C1 segment of cervical spinal cord (tissue), 14 donors: ENCODE measurements at regions not wholly inside any gene's neighbourhood (a gene's known extent, or its start where the extent isn't known, plus 50 kb on each side); places are given as distances from the start of the nearest gene placed in this dataset.

Source experiments
- DNase-seq, 14 donors: peaks; one replicate each; lab custom pipeline; 2025; lab: John Stamatoyannopoulos, UW

DNA sequence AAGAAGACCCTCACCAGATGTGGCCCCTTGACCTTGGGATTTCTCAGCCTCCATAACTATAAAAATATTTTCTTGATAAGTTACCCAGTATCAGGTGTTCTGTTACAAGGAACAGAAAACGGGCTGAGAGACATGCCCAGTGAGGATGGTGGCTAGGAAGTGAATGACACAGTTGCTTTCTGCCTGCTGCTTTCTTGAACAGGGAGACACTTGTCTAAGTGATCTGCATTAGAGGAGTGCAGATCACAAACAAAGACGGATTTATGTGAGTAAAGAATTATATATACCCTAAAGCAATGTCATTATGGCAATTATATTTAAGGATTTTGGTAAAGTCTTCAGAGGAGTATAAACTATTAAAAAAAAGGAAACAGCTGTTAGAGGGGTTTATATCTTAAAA lies 169.2 kb upstream of the AHR start:
- DNase-seq, result no peak

DNA sequence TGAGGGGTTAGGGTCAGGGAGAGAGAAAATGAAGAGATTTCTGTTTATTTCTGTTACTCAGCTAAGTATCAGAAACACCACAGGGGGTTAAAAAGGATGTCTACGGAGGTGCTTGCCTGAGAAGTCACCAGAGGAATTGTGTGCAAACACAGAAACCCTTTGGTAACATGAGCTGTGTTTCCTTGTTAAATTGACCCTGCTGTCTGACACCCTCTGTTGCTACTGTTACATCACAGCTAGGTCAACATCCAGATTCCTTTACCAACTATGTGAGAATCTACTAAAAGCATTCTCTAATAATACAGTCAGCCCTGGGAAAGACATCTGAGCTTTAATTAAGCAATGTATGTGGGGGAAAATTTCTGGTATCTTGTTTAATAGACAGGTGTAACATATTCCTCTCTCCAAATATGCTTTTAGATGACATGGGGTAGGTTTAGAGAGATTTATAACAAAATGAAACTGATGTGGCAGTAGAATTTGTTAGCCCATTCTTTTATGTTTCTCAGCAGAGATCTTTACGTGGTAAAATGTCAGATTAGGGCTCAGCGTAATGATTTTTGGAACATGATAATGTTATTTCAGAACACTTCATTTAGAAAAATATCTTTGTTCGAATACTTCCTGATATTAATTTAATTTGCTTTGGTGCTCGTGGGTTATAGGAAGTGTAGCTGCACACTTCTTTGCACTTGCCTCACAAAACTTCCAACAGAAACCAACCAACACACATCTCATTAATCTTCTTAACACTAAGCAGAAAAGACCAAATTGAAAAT lies 168.0 kb upstream of the AHR start:
- no peak for DNase-seq

DNA sequence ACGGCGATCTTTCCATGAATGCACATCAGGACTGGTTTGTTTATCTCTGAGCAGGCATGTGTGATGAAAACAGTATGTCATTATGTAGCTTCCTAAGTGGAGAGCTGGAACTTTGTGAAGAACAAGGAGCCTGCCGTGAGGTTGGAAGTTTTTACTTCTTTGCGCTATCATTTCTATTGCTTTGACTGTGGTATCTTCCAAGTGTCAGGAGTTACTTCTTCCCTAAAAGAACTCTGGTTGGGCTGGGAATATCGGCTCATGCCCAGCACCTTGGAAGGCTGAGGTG lies 167.4 kb upstream of the AHR start:
- DNase-seq, result no peak

DNA sequence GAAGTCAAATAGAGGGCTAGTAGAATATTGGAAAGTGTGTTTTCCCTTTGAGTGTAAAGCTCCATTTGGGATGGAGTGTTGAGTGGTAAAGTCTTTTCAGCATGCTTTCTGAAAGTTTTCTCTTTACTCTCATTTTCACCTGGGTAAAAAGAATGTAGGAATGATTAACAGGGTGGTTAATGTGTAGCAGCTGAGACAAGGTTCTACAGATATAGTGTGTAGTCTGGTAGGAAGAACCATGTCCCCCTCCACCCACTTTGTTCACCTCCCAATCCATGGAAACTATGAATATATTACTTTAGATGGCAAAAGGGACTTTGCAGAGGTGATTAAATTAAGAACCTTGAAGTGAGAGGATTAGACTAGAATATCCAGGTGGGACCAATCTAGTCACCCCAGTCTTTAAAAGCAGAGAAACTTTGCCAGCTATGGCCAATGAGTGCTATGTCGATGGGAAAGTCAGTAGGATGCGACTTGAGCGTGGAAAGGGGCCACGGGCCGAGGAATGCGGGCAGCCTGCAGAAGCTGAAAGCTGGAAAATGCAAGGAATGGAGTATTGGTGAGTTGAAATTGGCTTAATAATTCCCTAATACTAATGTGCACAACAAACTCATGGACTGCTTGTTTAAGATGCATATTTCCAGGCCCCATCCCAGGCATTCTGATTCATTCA lies 166.3 kb upstream of the AHR start:
- no peak for DNase-seq

DNA sequence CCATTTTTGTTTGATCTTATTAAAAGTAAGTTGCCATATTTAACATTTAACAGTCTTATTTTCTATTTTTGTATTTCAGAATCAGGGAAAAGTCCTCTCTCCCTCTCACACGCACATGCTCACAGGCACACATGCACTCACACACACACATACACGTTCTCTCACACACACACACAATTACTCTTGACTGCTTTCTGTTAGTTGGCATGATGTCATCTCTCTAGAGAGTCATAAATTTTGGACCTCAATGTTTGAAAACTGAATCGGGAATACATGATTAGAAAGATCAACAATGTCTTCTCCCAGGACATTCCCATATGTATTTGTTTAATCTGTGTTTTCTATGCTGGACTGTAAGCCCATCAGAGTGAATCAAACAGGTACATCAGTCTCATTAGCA lies 165.7 kb upstream of the AHR start:
- DNase-seq, result no peak

DNA sequence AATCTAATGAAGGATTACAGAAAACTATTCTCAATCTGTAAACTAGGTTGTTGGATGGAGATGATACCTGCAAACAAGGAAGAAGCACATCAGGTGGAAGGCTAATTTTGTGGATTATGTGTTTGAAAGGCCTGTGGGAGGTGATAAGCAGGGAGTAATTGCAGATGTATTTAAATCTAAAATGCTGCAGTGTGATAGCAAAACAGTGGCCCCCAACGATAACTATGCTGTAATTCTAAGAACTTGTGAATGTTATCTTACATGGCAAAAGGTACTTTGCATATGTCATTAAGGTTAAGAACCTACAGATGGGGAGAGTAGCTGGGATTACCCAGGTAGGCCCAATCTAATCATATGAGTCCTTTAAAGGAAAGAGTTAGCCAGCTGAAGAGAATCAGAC lies 164.5 kb upstream of the AHR start:
- no peak for DNase-seq

DNA sequence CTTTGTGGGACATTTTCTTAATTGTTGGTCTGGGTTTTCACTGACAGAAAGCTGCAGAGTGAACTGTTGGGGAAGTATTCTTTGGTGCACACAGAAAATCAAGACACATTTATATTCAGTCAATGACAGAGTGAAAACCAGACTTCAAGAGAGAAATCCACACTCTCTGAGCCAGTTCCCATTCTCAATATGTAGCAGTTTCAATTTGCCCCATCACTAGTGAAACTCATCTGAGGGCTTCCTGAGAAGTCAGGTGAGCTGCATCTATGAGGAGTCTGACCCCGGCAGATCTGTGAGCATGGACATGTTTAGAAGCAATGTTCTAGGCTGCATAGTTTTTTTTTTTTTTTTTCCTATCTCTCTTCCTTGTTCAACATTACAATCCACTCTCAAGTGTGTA lies 163.7 kb upstream of the AHR start:
- DNase-seq, result no peak

DNA sequence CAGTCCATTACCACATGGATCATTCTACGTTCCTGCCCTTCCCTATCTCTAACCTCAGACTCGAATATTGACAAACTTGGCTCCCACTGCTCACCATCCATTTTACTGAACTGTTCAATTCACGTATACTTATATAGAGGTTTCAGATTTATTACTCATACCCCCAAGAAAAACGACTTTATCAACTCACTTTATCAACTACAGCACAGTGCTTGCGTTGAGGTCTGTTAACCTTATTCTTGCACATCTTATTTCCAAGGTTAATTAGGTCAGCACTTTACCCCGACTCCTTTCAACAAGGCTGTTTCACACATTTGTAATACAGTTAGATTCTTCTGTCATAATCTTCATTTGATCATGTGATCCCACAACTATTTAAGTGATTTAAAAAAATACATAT lies 162.3 kb upstream of the AHR start:
- DNase-seq, result no peak

DNA sequence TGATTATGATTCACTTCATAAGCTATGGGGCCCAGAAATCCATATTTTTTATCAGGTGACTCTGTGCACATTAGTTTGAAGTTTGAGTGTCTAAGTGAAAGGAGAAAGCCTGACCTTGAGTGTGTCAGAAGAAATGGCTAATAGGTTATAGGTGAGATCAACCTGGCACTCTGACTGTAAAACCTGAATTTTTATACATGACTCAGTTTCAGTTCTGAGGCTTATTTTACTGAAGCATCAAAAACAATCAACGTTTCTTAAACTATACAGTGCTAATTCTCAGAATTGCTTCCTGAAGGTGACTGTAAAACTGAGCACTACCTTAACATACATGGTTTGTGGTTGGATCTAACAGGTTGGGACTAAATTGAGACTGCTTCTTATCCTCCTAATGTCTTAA lies 159.4 kb upstream of the AHR start:
- no peak for DNase-seq

DNA sequence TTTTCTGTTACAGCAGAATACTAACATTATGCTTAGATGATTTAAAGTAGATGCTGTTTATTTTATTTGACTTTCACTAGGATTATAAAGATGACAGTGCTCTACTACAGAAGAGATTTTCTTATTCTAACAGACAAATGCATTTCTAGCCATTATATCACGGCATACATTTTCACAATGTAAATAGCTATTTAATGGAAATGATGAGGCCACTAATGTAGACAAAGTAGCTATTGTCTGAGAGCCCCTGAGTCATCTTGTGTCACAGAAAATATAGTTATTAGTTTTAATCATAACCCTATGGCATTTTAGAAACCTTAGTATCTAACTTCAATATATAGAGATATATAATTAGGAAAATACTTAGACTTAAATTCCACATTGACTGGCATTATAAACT lies 158.0 kb upstream of the AHR start:
- DNase-seq, result no peak

DNA sequence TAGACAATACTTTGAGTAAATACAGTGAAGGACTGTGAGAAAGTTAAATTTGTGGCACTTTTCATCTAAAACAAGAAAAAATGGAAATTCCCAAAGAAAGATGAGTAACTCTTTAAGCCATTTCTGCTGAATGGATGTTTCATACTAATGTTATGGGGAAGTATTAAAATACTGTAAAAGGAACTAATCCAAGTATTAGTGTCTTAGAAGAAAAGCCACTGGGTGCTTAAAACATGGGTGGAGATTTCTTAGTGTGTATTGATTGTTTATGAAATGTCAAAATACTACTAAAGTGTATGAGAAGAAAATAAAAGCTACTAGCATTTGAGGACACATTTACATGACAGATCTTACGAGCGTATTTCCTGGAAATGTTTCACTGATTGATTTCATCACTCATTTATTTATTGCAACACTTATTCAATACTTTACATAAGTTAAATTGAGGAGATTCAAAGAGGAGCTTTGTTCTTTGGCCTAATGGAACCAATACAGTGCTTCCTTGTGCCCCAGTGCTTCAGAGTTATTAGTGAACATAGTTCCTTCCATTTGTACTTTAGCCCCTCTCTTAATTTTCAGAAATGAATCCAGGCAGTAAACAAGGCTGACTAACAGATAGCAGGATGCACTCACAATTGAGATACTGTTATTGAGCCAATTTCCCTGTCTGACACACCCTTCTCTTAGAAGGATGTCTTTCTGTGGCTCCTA lies 155.5 kb upstream of the AHR start:
- no peak for DNase-seq

DNA sequence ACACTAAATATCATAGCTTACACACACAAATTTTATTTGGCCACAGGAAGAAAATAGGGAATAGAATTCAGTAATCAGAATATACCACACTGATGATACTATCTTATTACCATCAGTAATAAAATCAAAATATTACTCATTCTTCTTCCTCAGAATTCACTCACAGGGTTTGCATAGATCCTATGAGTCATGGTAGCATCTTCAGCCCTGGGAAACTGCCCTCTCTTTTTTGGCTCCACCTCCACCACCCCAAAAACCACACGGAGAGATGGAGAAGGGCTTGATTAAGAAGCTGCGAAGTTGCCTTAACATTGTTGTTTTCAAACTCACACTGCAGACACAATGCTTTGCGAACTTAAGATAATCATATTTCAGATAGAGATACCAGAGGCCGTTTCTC lies 154.1 kb upstream of the AHR start:
- no peak for DNase-seq

DNA sequence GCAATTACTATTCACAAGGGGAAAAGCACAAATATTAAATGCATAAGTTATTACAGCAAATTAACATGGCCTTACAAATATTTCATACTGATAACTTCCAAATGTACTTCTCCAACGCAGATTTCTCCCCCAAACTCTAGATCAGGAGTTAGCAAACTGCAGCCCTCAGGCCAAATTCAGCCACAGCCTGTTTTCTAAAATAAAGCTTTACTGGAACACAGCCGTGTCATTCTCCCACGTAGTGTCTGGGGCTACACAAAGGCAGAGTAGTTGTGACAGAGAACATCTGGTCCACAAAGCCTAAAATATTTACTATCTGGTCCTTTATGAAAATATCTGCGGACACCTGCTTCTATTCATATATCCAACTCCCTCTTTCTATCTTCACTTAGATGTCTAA lies 151.8 kb upstream of the AHR start:
- no peak for DNase-seq

DNA sequence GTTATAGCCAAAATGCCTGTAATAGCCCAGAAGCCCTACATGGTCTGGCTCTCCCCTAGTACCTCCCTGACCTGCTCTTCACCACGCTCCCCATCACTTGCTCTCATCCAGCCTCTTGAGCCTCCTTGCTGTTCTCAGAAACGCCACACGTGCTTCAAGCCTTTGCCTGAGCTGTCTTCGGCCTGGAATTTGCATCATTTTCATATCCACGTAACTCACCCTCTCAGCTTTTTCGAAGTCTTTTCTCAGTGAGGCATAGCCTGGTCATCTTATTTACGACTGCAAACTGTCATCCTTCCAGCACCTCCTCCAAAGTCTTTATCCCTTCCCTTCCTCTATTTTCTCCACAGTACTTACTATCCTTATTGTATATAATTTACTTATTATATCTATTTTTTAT lies 151.0 kb upstream of the AHR start:
- DNase-seq, result no peak

DNA sequence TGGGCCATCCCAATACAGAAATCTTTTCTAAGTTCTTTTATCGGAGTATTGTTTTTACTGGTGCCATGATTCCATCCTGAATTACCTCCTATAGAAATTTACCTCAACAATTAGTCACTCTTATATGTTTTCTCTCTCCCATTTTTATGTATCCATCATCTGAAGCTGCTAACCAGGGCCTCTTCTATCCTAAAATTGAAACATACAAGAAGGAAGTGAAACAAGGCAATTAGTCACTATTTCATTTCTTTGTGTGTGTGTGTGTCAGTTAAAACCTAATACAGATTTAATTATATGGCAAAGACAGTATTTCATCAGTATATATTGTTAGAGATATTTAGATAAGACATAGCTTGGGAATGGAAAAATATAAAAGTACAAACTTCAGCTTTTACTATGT lies 148.4 kb upstream of the AHR start:
- no peak for DNase-seq

DNA sequence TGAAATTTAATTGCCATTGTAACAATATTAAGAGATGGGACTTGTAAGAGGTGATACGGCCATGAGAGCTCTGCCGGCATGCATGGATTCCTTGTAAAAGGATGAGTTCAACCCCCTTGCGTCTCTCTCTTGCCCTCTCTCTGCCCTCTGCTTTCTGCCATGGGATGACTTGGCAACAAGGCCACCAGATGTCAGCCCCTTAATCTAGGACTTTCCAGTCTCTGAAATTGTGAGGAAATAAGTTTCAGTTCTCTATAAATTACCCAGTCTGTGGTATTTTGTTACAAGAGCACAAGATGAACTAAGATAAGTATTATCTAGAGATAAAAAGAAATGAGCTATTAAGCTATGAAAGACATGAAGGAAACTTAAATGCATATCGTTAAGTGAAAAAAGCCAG lies 145.7 kb upstream of the AHR start:
- DNase-seq, result no peak

DNA sequence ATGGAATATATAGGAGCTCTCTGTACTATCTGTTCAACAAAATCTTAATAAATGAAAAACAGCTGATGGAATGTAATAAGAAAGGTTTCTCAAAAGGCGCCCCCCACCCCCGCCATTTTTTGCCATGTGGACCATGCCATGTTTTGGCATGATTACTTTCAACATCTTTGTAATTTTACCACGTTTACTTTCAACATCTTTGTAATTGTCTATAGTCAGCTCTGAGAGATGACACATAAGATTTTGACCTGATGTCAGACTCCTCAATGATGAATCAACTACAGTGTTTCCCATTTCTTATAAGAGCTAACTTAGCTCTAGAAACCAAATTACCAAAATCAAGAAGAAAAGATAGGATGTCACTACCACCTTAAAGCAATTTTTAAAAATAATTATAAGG lies 144.9 kb upstream of the AHR start:
- DNase-seq, result no peak

DNA sequence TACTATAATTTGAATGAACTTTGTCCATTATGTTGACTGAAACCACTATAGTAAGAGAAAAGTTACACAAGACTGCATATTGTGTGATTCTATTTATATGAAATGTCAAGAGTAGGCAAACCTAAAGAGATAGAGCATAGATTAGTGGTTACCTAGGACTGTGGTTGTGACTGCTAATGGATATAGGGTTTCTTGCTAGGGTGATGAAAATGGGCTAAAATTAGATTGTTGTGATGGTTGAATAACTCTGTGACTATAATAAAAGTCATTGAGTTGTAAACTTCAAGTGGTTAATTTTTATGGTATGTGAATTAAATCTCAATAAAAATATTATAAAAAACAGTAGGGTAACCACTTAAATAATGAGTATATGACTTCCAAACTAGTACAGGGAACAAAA lies 142.9 kb upstream of the AHR start:
- DNase-seq, result no peak

DNA sequence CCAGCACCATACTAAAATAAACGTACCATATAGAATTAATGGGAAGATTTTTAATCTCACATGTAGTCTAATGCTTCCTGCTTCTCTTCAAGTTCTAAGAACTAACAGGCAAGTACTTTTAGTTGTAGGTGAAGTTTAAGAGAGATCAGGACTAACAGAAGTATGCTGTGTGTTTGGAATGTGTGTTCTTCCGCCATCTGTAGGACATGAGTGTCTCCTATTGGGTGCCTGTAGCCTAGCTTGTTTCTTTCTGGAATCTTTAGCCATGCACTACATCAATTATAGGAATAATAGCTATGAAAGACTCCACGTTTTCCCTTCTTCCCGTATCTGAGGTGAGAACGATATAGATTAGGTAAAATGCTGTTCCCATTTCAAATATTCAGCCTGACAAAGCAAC lies 140.2 kb upstream of the AHR start:
- DNase-seq, result no peak

DNA sequence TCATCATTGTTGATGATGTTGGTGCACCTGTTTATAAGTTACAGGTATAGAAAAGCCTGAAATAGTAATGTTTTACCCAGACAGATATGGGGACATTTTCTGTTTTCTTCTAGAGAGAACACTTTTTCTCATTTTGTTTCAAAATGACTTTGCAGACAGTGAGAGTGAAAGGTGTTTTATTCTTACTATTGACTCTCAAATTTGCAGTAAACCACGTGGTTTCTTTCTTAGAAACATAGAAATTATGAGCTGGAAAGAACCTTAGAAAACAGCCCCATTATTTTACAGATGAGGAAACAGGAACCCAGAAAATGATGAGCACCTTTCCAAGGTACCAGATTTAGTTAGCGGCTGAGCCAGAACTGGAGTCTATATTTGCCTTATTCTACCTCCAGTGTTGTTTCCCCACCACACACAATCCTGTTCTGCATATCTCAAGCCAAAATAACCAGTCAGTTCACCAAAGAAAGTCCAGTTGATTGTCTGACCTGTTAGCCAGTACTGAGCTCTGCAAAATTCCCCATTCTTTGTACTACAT lies 138.9 kb upstream of the AHR start:
- no peak for DNase-seq

DNA sequence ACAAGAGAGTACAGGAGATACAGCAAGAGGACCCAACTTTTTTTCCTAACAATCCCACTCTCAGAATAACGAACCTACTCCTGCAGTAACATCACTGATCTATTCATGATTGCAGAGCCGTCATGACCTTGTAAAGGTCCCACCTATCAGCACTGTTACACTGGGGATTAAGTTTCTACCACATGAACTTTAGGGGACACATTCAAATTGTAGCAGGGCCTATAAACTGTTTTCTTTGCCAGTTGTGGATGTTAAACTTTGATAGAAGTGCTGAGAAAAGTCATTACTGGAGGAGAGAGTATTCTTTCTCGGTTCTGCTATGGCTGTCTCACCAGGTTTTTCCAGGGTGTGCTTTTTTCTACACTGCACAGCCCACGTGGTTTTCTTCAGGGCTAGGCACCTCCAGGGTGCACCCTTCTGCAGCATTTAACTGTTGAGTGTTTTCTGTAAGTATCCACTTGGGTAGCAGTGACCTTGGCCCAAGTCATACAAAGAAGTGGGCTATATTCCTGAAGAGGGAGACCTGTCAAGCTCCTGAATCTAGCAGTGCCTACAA lies 131.6 kb upstream of the AHR start:
- no peak for DNase-seq

DNA sequence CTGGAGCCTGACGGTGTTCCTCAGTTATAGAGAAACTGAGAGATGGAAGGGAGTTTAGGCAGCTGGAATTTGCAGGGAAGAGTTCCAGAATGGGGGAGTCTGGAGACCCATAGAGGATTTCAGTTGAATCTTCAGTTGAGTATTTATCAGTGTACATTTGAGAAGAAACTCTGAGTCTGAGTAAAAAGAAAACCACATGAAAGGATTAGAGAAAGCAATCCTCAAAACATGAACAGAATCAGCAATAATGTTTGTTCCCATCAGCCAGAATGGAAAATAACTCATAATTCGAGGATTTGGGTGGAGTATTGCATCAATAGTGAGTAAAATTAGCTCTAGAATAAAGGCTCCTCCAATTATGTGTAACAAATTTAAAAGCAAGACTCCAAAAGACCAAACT lies 130.0 kb upstream of the AHR start:
- DNase-seq, result no peak

DNA sequence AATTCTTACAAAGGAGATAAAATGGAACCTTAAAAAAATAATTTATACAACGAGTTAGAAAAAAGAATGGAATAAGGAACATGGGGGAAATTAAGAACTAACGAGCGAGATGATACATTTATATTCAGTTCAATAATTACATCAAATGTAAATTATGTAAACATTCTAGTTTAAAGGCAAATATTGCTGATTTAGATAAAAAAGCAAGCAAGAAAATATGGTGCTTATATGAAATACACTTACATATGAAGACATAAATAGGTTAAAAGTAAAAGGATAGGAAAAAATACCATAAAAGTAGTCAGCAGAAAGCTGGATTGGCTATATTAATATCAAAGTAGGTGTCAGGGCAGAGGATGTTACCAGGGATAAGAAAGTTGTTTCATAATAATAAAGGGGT lies 127.0 kb upstream of the AHR start:
- DNase-seq, result no peak
